IMR-90 (cell line): ENCODE measurements at regions not wholly inside any gene's neighbourhood (a gene's known extent, or its start where the extent isn't known, plus 50 kb on each side); places are given as distances from the start of the nearest gene placed in this dataset.

Source experiments
- ATAC-seq: fragments of 200-7000 bp; cut with Tn5 transposase; 2 replicates; pipeline ENCODE4 v1.9.1; 2020; ENCODE audit warnings: low read depth, mild to moderate bottlenecking, moderate library complexity
- BruUV-seq: library from RNA; stranded (reverse); fragments of 400-500 nt; replicated peaks from 2 replicates; lab custom pipeline; 2021; lab: Mats Ljungman, UMichigan
- CTCF ChIA-PET: fragments of 300-600 bp; formaldehyde crosslinking; extraction: SDS; loops from one replicate; lab custom pipeline; 2021; ENCODE audit warnings: antibody characterized with exemption; lab: Yijun Ruan, JAX
- POLR2A ChIA-PET: fragments of 300-600 bp; sonication (Branson Sonifier 250); formaldehyde crosslinking; loops from one replicate; lab custom pipeline; 2022; ENCODE audit warnings: antibody characterized with exemption; ENCODE audit not compliant: unreplicated experiment; lab: Charles Lee
- DNase-seq: peaks from one replicate; pipeline ENCODE4 v3.0.0; 2013
- H2AFZ ChIP-seq: replicated peaks from 2 replicates; pipeline ENCODE3; 2013; ENCODE audit warnings: low read length, mild to moderate bottlenecking; ENCODE audit not compliant: poor library complexity
- H2AK5ac ChIP-seq: 2 replicates; pipeline ENCODE4 v1.6.1; 2013; ENCODE audit warnings: low read depth, low read length, inconsistent platforms
- H2AK9ac ChIP-seq: replicated peaks from 2 replicates; pipeline ENCODE3; 2013; ENCODE audit warnings: mild to moderate bottlenecking, low read depth, low read length, moderate library complexity; ENCODE audit not compliant: poor library complexity
- H2BK120ac ChIP-seq: 2 replicates; pipeline ENCODE4 v1.6.1; 2013; ENCODE audit warnings: low read depth, low read length, inconsistent platforms
- H2BK15ac ChIP-seq: 3 replicates; pipeline ENCODE4 v1.6.1; 2013; ENCODE audit warnings: low read depth, low read length, inconsistent platforms
- H2BK20ac ChIP-seq: 2 replicates; pipeline ENCODE4 v1.6.1; 2013; ENCODE audit warnings: low read depth, mild to moderate bottlenecking, inconsistent platforms, low read length, moderate library complexity
- H2BK5ac ChIP-seq: 2 replicates; pipeline ENCODE4 v1.6.1; 2013; ENCODE audit warnings: mild to moderate bottlenecking, low read depth, low read length, inconsistent platforms; ENCODE audit not compliant: poor library complexity, severe bottlenecking
- H3K14ac ChIP-seq: replicated peaks from 2 replicates; pipeline ENCODE4 v1.6.1; 2013; ENCODE audit warnings: low read depth, low read length, inconsistent platforms
- H3K18ac ChIP-seq: 2 replicates; pipeline ENCODE4 v1.6.1; 2013; ENCODE audit warnings: low read depth, low read length, control low read depth
- H3K23ac ChIP-seq: 2 replicates; pipeline ENCODE4 v1.6.1; 2013; ENCODE audit warnings: low read depth, low read length, inconsistent platforms
- H3K27ac ChIP-seq: 2 replicates; pipeline ENCODE4 v1.5.1; 2013; ENCODE audit warnings: mild to moderate bottlenecking, control low read depth, low read length; ENCODE audit not compliant: insufficient read depth
- H3K27me3 ChIP-seq: 2 replicates; pipeline ENCODE4 v1.6.1; 2013; ENCODE audit warnings: low read length; ENCODE audit not compliant: control insufficient read depth, insufficient read depth
- H3K36me3 ChIP-seq: 2 replicates; pipeline ENCODE4 v1.6.1; 2013; ENCODE audit warnings: low read length, mixed read lengths; ENCODE audit not compliant: control insufficient read depth, insufficient read depth
- H3K4ac ChIP-seq: 2 replicates; pipeline ENCODE4 v1.6.1; 2013; ENCODE audit warnings: low read depth, low read length, inconsistent platforms
- H3K4me1 ChIP-seq: 2 replicates; pipeline ENCODE4 v1.6.1; 2013; ENCODE audit warnings: low read length, mixed read lengths; ENCODE audit not compliant: control insufficient read depth, insufficient read depth
- H3K4me2 ChIP-seq: 2 replicates; pipeline ENCODE4 v1.6.1; 2013; ENCODE audit warnings: low read depth, mild to moderate bottlenecking, control low read depth, low read length, moderate library complexity
- H3K4me3 ChIP-seq: 2 replicates; pipeline ENCODE4 v1.5.1; 2013; ENCODE audit warnings: low read depth, mild to moderate bottlenecking, control low read depth, low read length, moderate library complexity; ENCODE audit not compliant: insufficient read depth
- H3K56ac ChIP-seq: 2 replicates; pipeline ENCODE4 v1.6.1; 2013; ENCODE audit warnings: low read length, inconsistent platforms; ENCODE audit not compliant: insufficient read depth; ENCODE audit errors: extremely low read depth
- H3K79me1 ChIP-seq, 2 experiments: 2 replicates each; pipeline ENCODE4 v1.6.1; 2013; ENCODE audit warnings: low read length in 2 of 2, inconsistent platforms in 1 of 2, low read depth in 1 of 2
- H3K9ac ChIP-seq: 2 replicates; pipeline ENCODE4 v1.6.1; 2013; ENCODE audit warnings: low read depth, low read length, control low read depth
- H3K9me1 ChIP-seq: 2 replicates; pipeline ENCODE4 v1.6.1; 2013; ENCODE audit warnings: low read length, inconsistent platforms; ENCODE audit not compliant: insufficient read depth
- H3K9me3 ChIP-seq: 2 replicates; pipeline ENCODE4 v1.6.1; 2013; ENCODE audit warnings: low read length; ENCODE audit not compliant: control insufficient read depth, insufficient read depth
- H4K20me1 ChIP-seq: 2 replicates; pipeline ENCODE4 v1.6.1; 2013; ENCODE audit warnings: low read length, inconsistent platforms; ENCODE audit not compliant: insufficient read depth
- H4K5ac ChIP-seq: 2 replicates; pipeline ENCODE4 v1.6.1; 2013; ENCODE audit warnings: mild to moderate bottlenecking, low read depth, low read length, control low read depth
- H4K8ac ChIP-seq, 2 experiments: 2 replicates each; pipeline ENCODE4 v1.6.1; 2013; ENCODE audit warnings: low read depth in 2 of 2, low read length in 2 of 2, control low read depth in 1 of 2, inconsistent platforms in 1 of 2
- H4K91ac ChIP-seq: 2 replicates; pipeline ENCODE4 v1.6.1; 2013; ENCODE audit warnings: low read depth, low read length, inconsistent platforms; ENCODE audit not compliant: insufficient read depth
- BHLHE40 ChIP-seq: fragments of 150-350 bp; IDR thresholded peaks from 2 replicates; pipeline ENCODE4 v1.6.1; 2016; ENCODE audit warnings: mild to moderate bottlenecking, low read depth, low read length
- CEBPB ChIP-seq: IDR thresholded peaks from 2 replicates; pipeline ENCODE4 v1.6.1; 2012; ENCODE audit warnings: low read depth, low read length, improper control_type of control experiment
- CHD1 ChIP-seq: IDR thresholded peaks from 2 replicates; pipeline ENCODE4 v1.6.1; 2012; ENCODE audit warnings: low read depth, low read length, improper control_type of control experiment
- FOS ChIP-seq: fragments of 150-350 bp; IDR thresholded peaks from 2 replicates; pipeline ENCODE4 v1.6.1; 2016; ENCODE audit warnings: low read depth, low read length
- MAFK ChIP-seq: IDR thresholded peaks from 2 replicates; pipeline ENCODE4 v1.6.1; 2012; ENCODE audit warnings: low read depth, low read length, improper control_type of control experiment
- MAZ ChIP-seq: IDR thresholded peaks from 2 replicates; pipeline ENCODE4 v1.6.1; 2012; ENCODE audit warnings: low read depth, mild to moderate bottlenecking, low read length, improper control_type of control experiment, moderate library complexity, borderline replicate concordance
- MXI1 ChIP-seq: IDR thresholded peaks from 2 replicates; pipeline ENCODE4 v1.6.1; 2012; ENCODE audit warnings: low read depth, mild to moderate bottlenecking, low read length, moderate library complexity, borderline replicate concordance
- NFE2L2 ChIP-seq: fragments of 150-350 bp; IDR thresholded peaks from 2 replicates; pipeline ENCODE4 v1.6.1; 2016; ENCODE audit warnings: low read depth, mild to moderate bottlenecking, low read length
- POLR2A ChIP-seq: IDR thresholded peaks from 2 replicates; pipeline ENCODE4 v1.6.1; 2012; ENCODE audit warnings: mild to moderate bottlenecking, low read depth, low read length
- RAD21 ChIP-seq: IDR thresholded peaks from 2 replicates; pipeline ENCODE4 v1.6.1; 2012; ENCODE audit warnings: low read length, improper control_type of control experiment
- RCOR1 ChIP-seq: IDR thresholded peaks from 2 replicates; pipeline ENCODE4 v1.6.1; 2012; ENCODE audit warnings: mild to moderate bottlenecking, low read length, improper control_type of control experiment; ENCODE audit not compliant: insufficient replicate concordance
- RFX5 ChIP-seq: IDR thresholded peaks from 2 replicates; pipeline ENCODE4 v1.8.0; 2012; ENCODE audit warnings: low read depth, mild to moderate bottlenecking, low read length, moderate library complexity
- SMC3 ChIP-seq: fragments of 150-350 bp; IDR thresholded peaks from 2 replicates; pipeline ENCODE4 v1.6.1; 2016; ENCODE audit warnings: low read depth, mild to moderate bottlenecking, antibody characterized with exemption, low read length, moderate library complexity
- WGBS, 2 experiments: methylation state at CpG; one replicate each; pipeline versions ENCODE4 v1.1.5 to v1.1.7; 2013; ENCODE audit warnings: missing lambda C conversion rate in 2 of 2; ENCODE audit not compliant: insufficient read length in 1 of 2; ENCODE audit errors: extremely low coverage in 2 of 2; 5-methylcytosine and 5-hydroxymethylcytosine counted together
- dilution Hi-C: fragments of 300-500 bp; cut with HindIII; formaldehyde crosslinking; loops from one replicate; pipeline ENCODE4 v1.14.3; 2018; ENCODE audit warnings: low sequenced_read_pairs; ENCODE audit not compliant: unreplicated experiment
- in situ Hi-C: fragments of 300-500 bp; cut with MboI; formaldehyde crosslinking; loops from 3 replicates; pipeline ENCODE4 v1.14.3; 2019; ENCODE audit warnings: low sequenced_read_pairs, inconsistent platforms, mixed read lengths
- intact Hi-C: fragments of 100-400 bp; cut with micrococcal nuclease; formaldehyde crosslinking; loops from 2 replicates; pipeline ENCODE4 v1.10.0; 2022
- TF ChIP-seq, protein P1 (sequence below): fragments of 150-350 bp; IDR thresholded peaks from 2 replicates; pipeline ENCODE4 v1.6.1; 2017; ENCODE audit warnings: mild to moderate bottlenecking, antibody characterized with exemption, low read length, low read depth
- TF ChIP-seq, protein P2 (sequence below): fragments of 150-350 bp; IDR thresholded peaks from 2 replicates; pipeline ENCODE4 v1.6.1; 2016; ENCODE audit warnings: low read depth, mild to moderate bottlenecking, low read length, moderate library complexity, borderline replicate concordance
- TF ChIP-seq, protein P3 (sequence below): conservative IDR thresholded peaks from 2 replicates; pipeline ENCODE4 v1.5.1; 2012; ENCODE audit warnings: mild to moderate bottlenecking, low read depth, low read length, improper control_type of control experiment

DNA sequence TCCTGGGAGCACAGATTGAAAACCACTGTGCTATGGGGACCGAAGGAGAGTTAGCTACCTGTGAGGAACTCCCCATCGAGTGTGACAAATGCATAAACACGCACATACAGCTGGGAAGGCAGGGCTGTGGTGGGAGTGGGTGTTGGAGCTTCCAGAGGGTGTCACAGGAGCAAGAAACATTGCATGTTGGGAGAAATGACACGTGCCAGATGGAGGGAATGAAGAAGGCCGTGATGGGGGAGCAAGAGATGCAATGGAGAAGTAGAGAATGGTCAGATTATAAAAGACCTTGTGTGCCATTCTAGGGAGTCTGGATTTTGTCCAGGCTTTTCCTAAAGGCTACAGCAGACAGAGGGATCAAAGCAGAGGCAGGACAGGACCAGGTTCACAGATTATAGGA, 91.1 kb upstream of the NDUFV2 start:
- Histone ChIP-seq H3K9ac (no peak overlapping the region), H3K9me1 (0 out of 2 replicates have a peak, but pooled peaks cover 3% of the 10 kb centered on the region), H2AK9ac (no peak overlapping the region), H3K4me3 (no peak overlapping the region), H2BK5ac (no peak overlapping the region), H3K27ac (no peak overlapping the region), H2BK120ac (no peak overlapping the region), H3K23ac (no peak overlapping the region), H3K4me1 (peaks cover 3% of the 10 kb centered on the region), H2AFZ (no peak overlapping the region), H3K27me3 (no peaks in the 10 kb centered on the region), H3K9me3 (no peaks in the 10 kb centered on the region), H2BK20ac (no peak overlapping the region), H3K4ac (no peak overlapping the region), H3K14ac (no peak overlapping the region), H3K56ac (no peak overlapping the region), H2AK5ac (peak overlapping the region; percentile 24; the same call in 1 of the 2 replicates), H3K18ac (no peak overlapping the region), H4K8ac (no peak overlapping the region), H4K20me1 (no peaks in the 10 kb centered on the region), H3K4me2 (no peak overlapping the region), H2BK15ac (peak overlapping the region; percentile 39; the same call in 1 of the 3 replicates), H3K36me3 (no peaks in the 10 kb centered on the region), H3K79me1 (no peaks in the 10 kb centered on the region), H4K91ac (no peak overlapping the region), H4K5ac (no peak overlapping the region)
- ChIA-PET CTCF (no interaction called here), POLR2A (no interaction called here)
- WGBS, 2 experiments: 62% methylated on average over 5 of the region's 5 CpGs; no CpG with 5 or more reads in 1 of the 2 experiments
- ATAC-seq: no peak
- dilution Hi-C loops (no loop called here), in situ Hi-C loops (no loop called here), intact Hi-C loops (loop anchor here (10.0 kb wide), 1 partner anchor 1093 kb away; no protein-coding TSS in a partner anchor)
- TF ChIP-seq, protein P1, sequence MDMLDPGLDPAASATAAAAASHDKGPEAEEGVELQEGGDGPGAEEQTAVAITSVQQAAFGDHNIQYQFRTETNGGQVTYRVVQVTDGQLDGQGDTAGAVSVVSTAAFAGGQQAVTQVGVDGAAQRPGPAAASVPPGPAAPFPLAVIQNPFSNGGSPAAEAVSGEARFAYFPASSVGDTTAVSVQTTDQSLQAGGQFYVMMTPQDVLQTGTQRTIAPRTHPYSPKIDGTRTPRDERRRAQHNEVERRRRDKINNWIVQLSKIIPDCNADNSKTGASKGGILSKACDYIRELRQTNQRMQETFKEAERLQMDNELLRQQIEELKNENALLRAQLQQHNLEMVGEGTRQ: no peak
- no peak for TF ChIP-seq MXI1
- TF ChIP-seq MAFK: no peak
- no peak for TF ChIP-seq FOS
- TF ChIP-seq, protein P2, sequence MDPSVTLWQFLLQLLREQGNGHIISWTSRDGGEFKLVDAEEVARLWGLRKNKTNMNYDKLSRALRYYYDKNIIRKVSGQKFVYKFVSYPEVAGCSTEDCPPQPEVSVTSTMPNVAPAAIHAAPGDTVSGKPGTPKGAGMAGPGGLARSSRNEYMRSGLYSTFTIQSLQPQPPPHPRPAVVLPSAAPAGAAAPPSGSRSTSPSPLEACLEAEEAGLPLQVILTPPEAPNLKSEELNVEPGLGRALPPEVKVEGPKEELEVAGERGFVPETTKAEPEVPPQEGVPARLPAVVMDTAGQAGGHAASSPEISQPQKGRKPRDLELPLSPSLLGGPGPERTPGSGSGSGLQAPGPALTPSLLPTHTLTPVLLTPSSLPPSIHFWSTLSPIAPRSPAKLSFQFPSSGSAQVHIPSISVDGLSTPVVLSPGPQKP: no peak
- no peak for TF ChIP-seq MAZ
- no peak for TF ChIP-seq RFX5
- no peak for TF ChIP-seq NFE2L2
- no peak for TF ChIP-seq RCOR1
- TF ChIP-seq POLR2A: no peak
- TF ChIP-seq CEBPB: no peak
- no peak for TF ChIP-seq SMC3
- TF ChIP-seq, protein P3, sequence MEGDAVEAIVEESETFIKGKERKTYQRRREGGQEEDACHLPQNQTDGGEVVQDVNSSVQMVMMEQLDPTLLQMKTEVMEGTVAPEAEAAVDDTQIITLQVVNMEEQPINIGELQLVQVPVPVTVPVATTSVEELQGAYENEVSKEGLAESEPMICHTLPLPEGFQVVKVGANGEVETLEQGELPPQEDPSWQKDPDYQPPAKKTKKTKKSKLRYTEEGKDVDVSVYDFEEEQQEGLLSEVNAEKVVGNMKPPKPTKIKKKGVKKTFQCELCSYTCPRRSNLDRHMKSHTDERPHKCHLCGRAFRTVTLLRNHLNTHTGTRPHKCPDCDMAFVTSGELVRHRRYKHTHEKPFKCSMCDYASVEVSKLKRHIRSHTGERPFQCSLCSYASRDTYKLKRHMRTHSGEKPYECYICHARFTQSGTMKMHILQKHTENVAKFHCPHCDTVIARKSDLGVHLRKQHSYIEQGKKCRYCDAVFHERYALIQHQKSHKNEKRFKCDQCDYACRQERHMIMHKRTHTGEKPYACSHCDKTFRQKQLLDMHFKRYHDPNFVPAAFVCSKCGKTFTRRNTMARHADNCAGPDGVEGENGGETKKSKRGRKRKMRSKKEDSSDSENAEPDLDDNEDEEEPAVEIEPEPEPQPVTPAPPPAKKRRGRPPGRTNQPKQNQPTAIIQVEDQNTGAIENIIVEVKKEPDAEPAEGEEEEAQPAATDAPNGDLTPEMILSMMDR: no peak
- no peak for TF ChIP-seq RAD21
- TF ChIP-seq BHLHE40: no peak
- TF ChIP-seq CHD1: no peak
- no peak for DNase-seq
- no TSS peak for BruUV-seq
